Fibroblast of lung (primary cell): ENCODE measurements at regions not wholly inside any gene's neighbourhood (a gene's known extent, or its start where the extent isn't known, plus 50 kb on each side); places are given as distances from the start of the nearest gene placed in this dataset.

Source experiments
- DNase-seq, 2 donors: peaks; one replicate each; pipeline versions ENCODE4 v3.0.0 to v3.0.0-alpha.2; 2010; ENCODE audit warnings: low read depth in 2 of 2
- H2AFZ ChIP-seq: 2 replicates; pipeline ENCODE4 v1.5.1; 2012; ENCODE audit warnings: low read length, control low read depth, inconsistent platforms
- H3K27ac ChIP-seq: 2 replicates; pipeline ENCODE4 v1.5.1; 2011; ENCODE audit warnings: low read length, control low read depth; ENCODE audit not compliant: insufficient read depth
- H3K27me3 ChIP-seq: 2 replicates; pipeline ENCODE4 v1.5.1; 2011; ENCODE audit warnings: mild to moderate bottlenecking, low read length; ENCODE audit not compliant: control insufficient read depth, insufficient read depth
- H3K36me3 ChIP-seq: 2 replicates; pipeline ENCODE4 v1.5.1; 2011; ENCODE audit warnings: low read length; ENCODE audit not compliant: control insufficient read depth, insufficient read depth
- H3K4me1 ChIP-seq: 2 replicates; pipeline ENCODE4 v1.5.1; 2011; ENCODE audit warnings: low read length; ENCODE audit not compliant: control insufficient read depth, insufficient read depth; ENCODE audit errors: extremely low read depth
- H3K4me2 ChIP-seq: 2 replicates; pipeline ENCODE4 v1.5.1; 2011; ENCODE audit warnings: low read length, control low read depth; ENCODE audit not compliant: insufficient read depth; ENCODE audit errors: extremely low read depth
- H3K4me3 ChIP-seq, 4 experiments: fragments of 200-600 bp in 1 of 4; sonication (generic) in 1 of 4; replicated peaks in 1 of 4; 2 replicates each; pipeline ENCODE4 v1.5.1; 2011 to 2016; ENCODE audit warnings: low read length in 4 of 4, low read depth in 3 of 4, mild to moderate bottlenecking in 3 of 4, control low read depth in 2 of 4, inconsistent platforms in 1 of 4, mixed read lengths in 1 of 4; ENCODE audit not compliant: insufficient read depth in 1 of 4; ENCODE audit errors: control extremely low read depth in 1 of 4
- H3K79me2 ChIP-seq: 2 replicates; pipeline ENCODE4 v1.5.1; 2012; ENCODE audit warnings: mild to moderate bottlenecking, low read length, inconsistent platforms; ENCODE audit not compliant: control insufficient read depth, insufficient read depth
- H3K9ac ChIP-seq: 2 replicates; pipeline ENCODE4 v1.5.1; 2011; ENCODE audit warnings: mild to moderate bottlenecking, low read length, control low read depth; ENCODE audit not compliant: insufficient read depth
- H3K9me3 ChIP-seq: 2 replicates; pipeline ENCODE4 v1.5.1; 2012; ENCODE audit warnings: low read depth, low read length; ENCODE audit not compliant: control insufficient read depth, insufficient read depth
- H4K20me1 ChIP-seq: 2 replicates; pipeline ENCODE4 v1.5.1; 2011; ENCODE audit warnings: low read length; ENCODE audit not compliant: control insufficient read depth, insufficient read depth; ENCODE audit errors: extremely low read depth
- EZH2 ChIP-seq: IDR thresholded peaks from 2 replicates; pipeline ENCODE4 v1.5.1; 2012; ENCODE audit warnings: low read length, control low read depth, mild to moderate bottlenecking; ENCODE audit errors: missing control alignments
- TF ChIP-seq, protein P1 (sequence below), 2 donors: IDR thresholded peaks in 1 of 2; conservative IDR thresholded peaks in 1 of 2; 1 replicate in 1 of 2; 2 replicates in 1 of 2; pipeline ENCODE4 v1.5.1; 2011 to 2012; ENCODE audit warnings: low read length in 2 of 2, control low read depth in 1 of 2, inconsistent platforms in 1 of 2, low read depth in 1 of 2, mild to moderate bottlenecking in 1 of 2

DNA sequence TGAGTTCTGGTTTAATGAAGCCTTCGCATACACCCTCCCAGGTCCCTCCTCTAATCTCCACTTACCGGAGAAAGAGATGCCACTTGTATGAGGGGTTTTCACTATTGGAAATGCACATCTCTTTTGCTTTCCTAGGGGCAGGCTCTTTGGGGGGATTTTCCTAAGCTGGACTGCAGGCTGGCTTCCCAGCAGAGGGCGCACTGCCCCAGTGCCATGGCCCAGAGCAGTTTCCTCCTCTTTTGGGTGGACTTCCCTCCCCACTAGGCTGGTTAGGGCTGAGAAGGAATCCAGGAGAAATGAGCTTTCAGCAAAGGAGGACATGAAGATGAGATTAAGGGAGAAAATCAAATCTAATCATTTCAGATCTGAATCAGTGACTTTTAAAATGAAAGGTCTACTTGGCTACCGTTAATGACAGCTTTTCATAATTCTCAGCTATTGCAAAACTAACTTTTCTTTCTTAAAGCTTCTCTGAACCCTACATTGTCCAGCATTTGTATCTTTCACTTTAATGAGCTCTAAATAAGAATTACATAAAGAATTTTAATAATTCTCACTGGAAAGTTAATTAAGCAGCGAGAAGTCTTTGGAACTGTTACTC is 784.1 kb upstream of the FANCL start:
- Histone ChIP-seq H2AFZ (no peak overlapping the region), H3K4me1 (no peaks in the 10 kb centered on the region), H3K27me3 (no peaks in the 10 kb centered on the region), H3K9me3 (no peaks in the 10 kb centered on the region), H3K79me2 (no peaks in the 10 kb centered on the region), H3K9ac (no peak overlapping the region), H3K4me2 (no peak overlapping the region), H3K27ac (no peak overlapping the region), H3K4me3 (no peak overlapping the region), H4K20me1 (no peaks in the 10 kb centered on the region), H3K36me3 (no peaks in the 10 kb centered on the region)
- DNase-seq = peak; percentile 14 to 36
- TF ChIP-seq EZH2 = no peak
- TF ChIP-seq, protein P1, sequence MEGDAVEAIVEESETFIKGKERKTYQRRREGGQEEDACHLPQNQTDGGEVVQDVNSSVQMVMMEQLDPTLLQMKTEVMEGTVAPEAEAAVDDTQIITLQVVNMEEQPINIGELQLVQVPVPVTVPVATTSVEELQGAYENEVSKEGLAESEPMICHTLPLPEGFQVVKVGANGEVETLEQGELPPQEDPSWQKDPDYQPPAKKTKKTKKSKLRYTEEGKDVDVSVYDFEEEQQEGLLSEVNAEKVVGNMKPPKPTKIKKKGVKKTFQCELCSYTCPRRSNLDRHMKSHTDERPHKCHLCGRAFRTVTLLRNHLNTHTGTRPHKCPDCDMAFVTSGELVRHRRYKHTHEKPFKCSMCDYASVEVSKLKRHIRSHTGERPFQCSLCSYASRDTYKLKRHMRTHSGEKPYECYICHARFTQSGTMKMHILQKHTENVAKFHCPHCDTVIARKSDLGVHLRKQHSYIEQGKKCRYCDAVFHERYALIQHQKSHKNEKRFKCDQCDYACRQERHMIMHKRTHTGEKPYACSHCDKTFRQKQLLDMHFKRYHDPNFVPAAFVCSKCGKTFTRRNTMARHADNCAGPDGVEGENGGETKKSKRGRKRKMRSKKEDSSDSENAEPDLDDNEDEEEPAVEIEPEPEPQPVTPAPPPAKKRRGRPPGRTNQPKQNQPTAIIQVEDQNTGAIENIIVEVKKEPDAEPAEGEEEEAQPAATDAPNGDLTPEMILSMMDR (conservative IDR thresholded peaks at IDR 0.05 in 1 of 2, IDR thresholded peaks at IDR 0.05 in 1 of 2; ENCODE audit: low read depth in 1 of 2, low read length in 2 of 2) = peak; percentile 63 to 80

DNA sequence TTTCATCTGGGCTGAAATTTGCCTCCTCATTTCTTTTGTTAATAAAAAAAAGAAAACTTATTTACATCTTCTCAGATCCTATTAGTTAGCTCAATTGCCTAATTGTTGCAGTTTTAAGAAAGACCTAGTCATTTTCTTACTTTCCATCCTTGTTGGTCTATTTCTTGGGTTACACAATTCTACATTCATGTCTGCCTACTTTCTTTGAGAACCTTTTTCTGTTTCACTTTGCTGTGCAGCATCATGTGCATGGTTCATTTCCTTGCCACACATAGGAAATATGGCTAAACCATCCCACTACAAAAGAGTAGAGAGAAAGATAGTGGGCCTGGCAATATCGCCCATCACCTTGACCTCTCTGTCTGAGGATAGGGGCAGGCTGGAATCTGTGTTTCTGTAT is 780.7 kb upstream of the FANCL start:
- H3K27me3 ChIP-seq = no peaks in the 10 kb centered on the region

DNA sequence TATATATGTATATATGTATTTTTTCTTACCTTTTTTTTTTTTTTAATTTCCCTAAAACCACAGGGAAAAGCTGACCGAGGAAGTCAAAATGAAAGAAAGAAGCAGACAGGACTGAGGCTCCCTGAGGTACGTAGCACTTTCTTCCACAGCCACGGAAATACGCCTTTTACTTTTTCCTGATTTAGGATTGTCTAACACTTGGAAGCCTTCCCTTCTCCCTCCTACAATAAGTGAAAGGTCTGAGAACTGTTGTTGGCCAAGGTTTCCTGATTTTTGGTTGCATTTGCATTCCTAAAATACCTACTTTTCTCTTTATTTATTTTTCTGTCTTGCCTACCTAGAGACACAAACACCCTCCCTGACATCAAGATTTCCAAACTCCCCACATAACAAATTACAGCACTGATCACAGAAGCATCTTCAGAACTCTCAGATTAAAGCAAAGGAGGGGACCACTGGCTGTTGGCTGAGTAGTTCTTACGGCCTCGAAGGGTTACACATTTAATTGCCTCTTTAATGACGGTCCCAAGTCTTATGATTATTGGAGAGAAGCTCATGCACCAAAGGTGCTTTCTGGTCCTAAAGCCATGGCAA is 778.5 kb upstream of the FANCL start:
- DNase-seq = no peak
- no peak overlapping the region for H3K27ac ChIP-seq
- TF ChIP-seq EZH2 = no peak
- TF ChIP-seq, protein P1 (conservative IDR thresholded peaks at IDR 0.05 in 1 of 2, IDR thresholded peaks at IDR 0.05 in 1 of 2; ENCODE audit: low read depth in 1 of 2, low read length in 2 of 2) = no peak
- no peak overlapping the region for H2AFZ ChIP-seq
- H3K79me2 ChIP-seq = no peaks in the 10 kb centered on the region
- no peaks in the 10 kb centered on the region for H3K27me3 ChIP-seq
- no peaks in the 10 kb centered on the region for H4K20me1 ChIP-seq
- no peak overlapping the region for H3K4me2 ChIP-seq
- H3K4me1 ChIP-seq = no peaks in the 10 kb centered on the region
- no peak overlapping the region for H3K9ac ChIP-seq
- no peaks in the 10 kb centered on the region for H3K36me3 ChIP-seq
- no peaks in the 10 kb centered on the region for H3K9me3 ChIP-seq
- H3K4me3 ChIP-seq = no peak overlapping the region

More for the DNA sequence above, 780.7 kb upstream of the FANCL start:
- no peak for TF ChIP-seq EZH2
- TF ChIP-seq, protein P1 (conservative IDR thresholded peaks at IDR 0.05 in 1 of 2, IDR thresholded peaks at IDR 0.05 in 1 of 2; ENCODE audit: low read depth in 1 of 2, low read length in 2 of 2) = no peak
- Histone ChIP-seq H3K9me3 (no peaks in the 10 kb centered on the region), H3K4me2 (no peak overlapping the region), H3K36me3 (no peaks in the 10 kb centered on the region), H3K4me3 (no peak overlapping the region), H3K27ac (no peak overlapping the region), H3K9ac (no peak overlapping the region), H3K79me2 (no peaks in the 10 kb centered on the region), H3K4me1 (no peaks in the 10 kb centered on the region), H2AFZ (no peak overlapping the region), H4K20me1 (no peaks in the 10 kb centered on the region)
- DNase-seq = no peak
